Activated CD8-positive, alpha-beta memory T cell treated with anti-CD3 and anti-CD28 coated beads, Interleukin-2, amount 50 U/mL, for 24 hours (primary cell): ENCODE measurements at regions not wholly inside any gene's neighbourhood (a gene's known extent, or its start where the extent isn't known, plus 50 kb on each side); places are given as distances from the start of the nearest gene placed in this dataset.
"Not testable (repeated sequence)": the region's sequence is repeated elsewhere in the genome, so short reads cannot be mapped to it uniquely, and the experiment has no call there.

Source experiments
- DNase-seq: peaks from one replicate; pipeline ENCODE4 v3.0.0-alpha.2; 2020; ENCODE audit errors: extremely low read depth

GRCh38 chr5:174796711-174797192 is 72.4 kb downstream of the MSX2 start:
- no peak for DNase-seq

- no peak for DNase-seq
These were observed 70.7 kb downstream of the MSX2 start for GRCh38 chr5:174794931-174795672.

GRCh38 chr5:174793684-174794328 is 69.4 kb downstream of the MSX2 start:
- DNase-seq = no peak

GRCh38 chr5:174793076-174793475 is 68.7 kb downstream of the MSX2 start:
- DNase-seq = no peak

GRCh38 chr5:174792265-174792664 is 67.9 kb downstream of the MSX2 start:
- not testable (repeated sequence) for DNase-seq

GRCh38 chr5:174790906-174791305 is 66.5 kb downstream of the MSX2 start:
- no peak for DNase-seq

GRCh38 chr5:174789596-174789995 is 65.2 kb downstream of the MSX2 start:
- no peak for DNase-seq

GRCh38 chr5:174785120-174785680 is 60.8 kb downstream of the MSX2 start:
- no peak for DNase-seq
